Astrocyte of the cerebellum (primary cell): ENCODE measurements at regions not wholly inside any gene's neighbourhood (a gene's known extent, or its start where the extent isn't known, plus 50 kb on each side); places are given as distances from the start of the nearest gene placed in this dataset.

Source experiments
- DNase-seq: peaks from one replicate; pipeline ENCODE4 v3.0.0-alpha.2; 2011; ENCODE audit warnings: low read depth
- H3K4me3 ChIP-seq: 2 replicates; pipeline ENCODE4 v1.5.1; 2011; ENCODE audit warnings: mild to moderate bottlenecking, low read depth, low read length, moderate library complexity
- in situ Hi-C: cut with HindIII; loops from 2 replicates; pipeline ENCODE4 v1.10.0; 2017; ENCODE audit warnings: low sequenced_read_pairs
- TF ChIP-seq, protein P1 (sequence below): IDR thresholded peaks from 2 replicates; pipeline ENCODE4 v1.5.1; 2012; ENCODE audit warnings: low read length, low read depth, moderate library complexity, mild to moderate bottlenecking; ENCODE audit errors: missing control alignments

DNA sequence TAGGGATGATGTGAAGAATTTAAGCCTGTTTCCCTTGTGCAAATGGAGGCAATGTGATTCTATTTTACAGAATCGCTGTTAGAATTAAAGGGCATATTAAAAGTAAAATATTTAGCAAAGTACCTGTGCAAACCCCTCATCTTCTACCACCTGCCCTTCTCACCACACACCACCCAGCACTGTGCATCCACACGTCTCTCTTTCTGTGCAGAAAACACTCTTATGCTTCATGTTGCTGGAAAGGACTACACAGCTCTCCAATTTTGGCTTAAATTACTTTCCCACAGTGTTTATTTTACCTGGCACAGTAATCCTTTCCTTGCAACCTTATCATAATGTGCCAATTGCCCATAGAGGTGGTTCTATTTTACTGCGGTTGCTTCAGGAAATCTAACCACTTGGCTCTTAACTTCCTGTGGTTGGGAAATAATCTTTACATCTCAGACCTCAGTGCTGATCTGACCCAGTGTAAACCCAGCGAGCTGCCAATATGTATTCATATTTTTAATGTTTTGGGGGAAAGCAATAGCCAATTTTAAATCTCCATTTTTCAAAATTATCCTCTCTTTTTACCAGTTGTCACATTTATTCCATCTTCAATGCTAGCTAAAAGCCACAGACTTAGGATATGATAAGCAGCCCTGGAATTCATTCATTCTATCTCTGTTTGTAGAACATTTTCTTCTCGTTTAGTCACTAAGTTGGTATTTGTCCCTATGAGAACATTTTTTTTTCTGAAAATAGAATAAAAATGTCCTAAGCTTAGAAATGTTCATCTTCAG lies 250.9 kb downstream of the DSEL start:
- H3K4me3 ChIP-seq: no peak overlapping the region
- in situ Hi-C loops: no loop called here

DNA sequence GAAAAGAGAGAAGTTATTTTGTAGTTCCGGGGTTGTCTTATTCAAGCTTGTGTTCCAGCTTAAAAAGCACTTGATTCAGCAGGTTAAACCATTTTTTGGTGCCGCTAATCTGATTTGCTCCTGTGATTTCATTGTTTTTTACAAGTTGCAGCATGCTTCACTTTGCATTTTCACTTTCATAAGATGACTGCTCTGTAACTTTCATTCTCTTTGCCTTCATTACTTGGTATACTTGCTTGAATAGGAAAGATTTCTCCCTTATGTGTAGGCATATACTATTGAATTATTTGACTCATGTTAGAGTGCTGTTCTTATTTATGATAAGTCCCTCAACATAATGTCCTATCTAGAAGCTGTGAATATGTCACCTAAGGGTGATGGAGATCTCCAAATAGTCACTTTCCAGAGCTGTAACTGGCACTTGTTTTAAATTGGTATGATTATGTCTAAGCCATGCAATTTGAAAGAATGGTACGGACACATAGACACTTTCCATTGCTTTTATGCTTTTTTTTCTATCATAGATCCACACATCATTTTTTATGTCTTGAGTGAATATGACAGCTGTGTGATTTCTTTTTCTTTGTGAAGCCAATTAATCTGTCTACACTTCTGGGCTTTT lies 254.5 kb downstream of the DSEL start:
- H3K4me3 ChIP-seq: no peak overlapping the region
- no peak for DNase-seq
- in situ Hi-C loops: no loop called here
- TF ChIP-seq, protein P1, sequence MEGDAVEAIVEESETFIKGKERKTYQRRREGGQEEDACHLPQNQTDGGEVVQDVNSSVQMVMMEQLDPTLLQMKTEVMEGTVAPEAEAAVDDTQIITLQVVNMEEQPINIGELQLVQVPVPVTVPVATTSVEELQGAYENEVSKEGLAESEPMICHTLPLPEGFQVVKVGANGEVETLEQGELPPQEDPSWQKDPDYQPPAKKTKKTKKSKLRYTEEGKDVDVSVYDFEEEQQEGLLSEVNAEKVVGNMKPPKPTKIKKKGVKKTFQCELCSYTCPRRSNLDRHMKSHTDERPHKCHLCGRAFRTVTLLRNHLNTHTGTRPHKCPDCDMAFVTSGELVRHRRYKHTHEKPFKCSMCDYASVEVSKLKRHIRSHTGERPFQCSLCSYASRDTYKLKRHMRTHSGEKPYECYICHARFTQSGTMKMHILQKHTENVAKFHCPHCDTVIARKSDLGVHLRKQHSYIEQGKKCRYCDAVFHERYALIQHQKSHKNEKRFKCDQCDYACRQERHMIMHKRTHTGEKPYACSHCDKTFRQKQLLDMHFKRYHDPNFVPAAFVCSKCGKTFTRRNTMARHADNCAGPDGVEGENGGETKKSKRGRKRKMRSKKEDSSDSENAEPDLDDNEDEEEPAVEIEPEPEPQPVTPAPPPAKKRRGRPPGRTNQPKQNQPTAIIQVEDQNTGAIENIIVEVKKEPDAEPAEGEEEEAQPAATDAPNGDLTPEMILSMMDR: no peak

More for the DNA sequence above, 250.9 kb downstream of the DSEL start:
- TF ChIP-seq, protein P1: no peak
- DNase-seq: peak; percentile 94

DNA sequence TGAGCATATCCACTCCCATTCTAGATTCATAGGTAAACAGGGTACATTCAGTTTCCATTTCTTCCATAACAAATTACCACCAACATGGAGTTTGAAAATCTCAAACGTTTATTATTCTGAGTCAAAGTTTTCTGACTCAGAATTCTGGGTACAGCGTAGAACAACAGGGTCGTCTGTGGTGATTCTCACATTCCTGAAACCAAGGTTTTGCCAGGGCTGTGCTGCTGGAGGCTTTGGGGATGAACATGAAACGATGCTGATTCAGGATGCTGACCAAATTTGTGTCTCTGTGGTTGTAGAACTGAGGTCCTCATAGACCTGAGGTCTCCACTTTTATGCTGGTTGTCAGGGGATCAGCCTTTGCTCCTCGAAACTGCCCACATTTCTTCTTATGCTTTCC lies 255.7 kb downstream of the DSEL start:
- H3K4me3 ChIP-seq: no peak overlapping the region
- in situ Hi-C loops: no loop called here
- DNase-seq: no peak
- TF ChIP-seq, protein P1: no peak

DNA sequence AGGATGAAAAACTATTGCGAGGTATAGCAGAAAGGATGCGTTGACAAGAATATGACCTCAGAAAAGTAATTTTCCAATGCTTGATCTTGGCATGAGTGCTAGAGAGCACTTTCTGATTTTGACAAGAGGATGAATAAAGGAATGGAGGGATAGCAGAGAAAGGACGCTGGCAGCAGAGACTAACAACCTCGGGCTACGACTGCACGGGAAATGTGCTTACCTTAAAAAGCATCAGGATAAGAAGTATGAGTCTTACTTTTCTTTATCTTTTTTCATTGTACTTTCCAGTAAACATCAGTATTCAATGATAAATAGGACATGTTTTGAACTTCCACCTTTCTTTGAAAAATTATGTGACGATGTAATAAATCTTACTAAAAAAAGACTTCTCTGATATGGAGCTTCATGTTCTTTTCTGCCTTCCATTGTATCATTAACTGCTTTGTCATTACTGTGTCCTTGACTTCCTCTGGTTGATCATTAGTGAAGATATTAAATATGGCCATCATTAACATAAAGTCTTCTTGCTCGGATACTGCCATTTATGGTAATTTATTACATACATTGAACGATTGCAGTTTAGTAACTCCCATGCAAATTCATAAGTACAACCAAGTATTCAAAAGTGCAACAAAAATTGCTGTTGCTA lies 265.6 kb downstream of the DSEL start:
- TF ChIP-seq, protein P1: no peak
- no peak overlapping the region for H3K4me3 ChIP-seq
- in situ Hi-C loops: no loop called here
- DNase-seq: no peak

DNA sequence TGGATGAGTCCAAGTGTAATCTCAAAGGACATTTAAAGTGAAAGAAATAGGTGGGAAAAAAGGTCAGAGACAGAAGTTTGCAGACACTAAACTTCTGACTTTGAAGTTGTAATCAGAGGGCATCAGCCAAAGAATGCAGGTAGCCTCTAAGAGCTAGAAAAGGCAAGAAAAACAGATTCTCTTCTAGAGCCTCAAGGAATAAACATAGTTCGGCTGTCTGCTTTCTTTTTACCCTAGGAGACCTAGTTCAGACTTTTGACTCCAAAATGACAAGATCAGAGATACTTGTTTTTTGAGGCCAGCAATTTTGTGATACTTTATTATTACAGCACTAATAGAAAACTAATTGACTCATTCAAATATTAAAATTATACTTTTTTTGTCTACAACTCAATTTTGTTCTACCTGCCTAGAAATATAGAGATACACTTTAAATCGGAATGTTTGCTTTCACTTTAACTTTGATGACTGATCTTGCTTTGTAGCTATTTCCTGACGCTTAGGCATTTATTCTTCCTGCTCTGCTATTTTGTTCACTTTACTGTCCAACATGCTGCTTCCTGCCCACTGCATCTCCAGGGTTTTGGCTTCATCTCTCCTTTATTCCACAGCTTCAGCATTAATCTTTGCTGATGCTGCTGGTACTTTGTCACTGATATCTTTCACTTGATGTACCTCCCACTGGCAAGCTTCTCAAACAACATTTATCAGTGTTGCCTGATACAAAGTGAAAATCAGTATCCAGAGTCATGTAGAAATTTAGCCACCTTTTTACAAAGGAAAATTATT lies 272.5 kb downstream of the DSEL start:
- peak overlapping the region; percentile 12 for H3K4me3 ChIP-seq

More for the DNA sequence above, 272.5 kb downstream of the DSEL start:
- DNase-seq: no peak
- TF ChIP-seq, protein P1: no peak
- in situ Hi-C loops: no loop called here
